Hematopoietic multipotent progenitor cell treated with erythropoietin and hydrocortisone succinate and interleukin-3 and kit ligand, for 4 days (in vitro differentiated cells): ENCODE measurements at regions not wholly inside any gene's neighbourhood (a gene's known extent, or its start where the extent isn't known, plus 50 kb on each side); places are given as distances from the start of the nearest gene placed in this dataset.
A peak's percentile ranks its signal among the peaks of the same experiment; 100 is the strongest.
"Not testable (repeated sequence)": the region's sequence is repeated elsewhere in the genome, so short reads cannot be mapped to it uniquely, and the experiment has no call there.

Source experiments
- DNase-seq: peaks from one replicate; pipeline ENCODE4 v3.0.0-alpha.2; 2015

DNA sequence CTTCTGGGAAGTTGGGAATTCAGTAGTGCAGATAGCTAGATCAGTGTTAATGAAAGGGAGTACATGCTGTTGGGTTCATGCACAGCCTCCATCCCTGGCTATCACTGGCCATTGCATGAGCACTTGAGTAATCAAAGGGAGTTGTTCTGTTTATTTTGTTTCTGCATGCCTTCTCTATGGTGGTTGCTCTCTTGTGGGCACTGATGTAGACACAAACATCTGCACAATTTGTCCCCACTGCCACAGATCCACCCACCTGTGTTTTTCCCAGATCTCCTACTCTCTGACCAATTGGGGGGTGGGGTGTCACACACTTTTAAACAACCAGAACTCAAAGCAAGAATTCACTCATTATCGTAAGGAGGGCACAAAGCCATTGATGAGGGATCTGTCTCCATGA, 89.7 kb upstream of the DHRS4 start:
- DNase-seq, result no peak

DNA sequence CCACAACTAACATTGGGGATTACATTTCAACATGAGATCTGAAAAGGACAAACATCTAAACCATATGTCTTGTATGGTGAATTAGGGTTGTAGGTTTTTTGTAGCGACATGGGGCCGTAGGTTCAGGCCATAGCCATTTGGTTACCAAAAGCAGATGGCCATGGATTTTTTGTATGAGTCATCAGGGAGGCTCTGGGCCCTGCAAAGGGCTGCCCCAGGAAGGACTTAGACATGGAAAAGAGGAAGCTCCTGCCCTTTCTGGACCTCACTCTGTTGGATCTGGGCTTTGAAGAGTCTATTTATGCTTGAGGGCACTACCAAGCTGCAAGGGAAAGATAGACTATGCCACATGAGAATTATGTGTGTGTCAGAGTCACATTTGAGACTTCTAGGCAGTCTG, 89.3 kb upstream of the DHRS4 start:
- DNase-seq, result no peak

DNA sequence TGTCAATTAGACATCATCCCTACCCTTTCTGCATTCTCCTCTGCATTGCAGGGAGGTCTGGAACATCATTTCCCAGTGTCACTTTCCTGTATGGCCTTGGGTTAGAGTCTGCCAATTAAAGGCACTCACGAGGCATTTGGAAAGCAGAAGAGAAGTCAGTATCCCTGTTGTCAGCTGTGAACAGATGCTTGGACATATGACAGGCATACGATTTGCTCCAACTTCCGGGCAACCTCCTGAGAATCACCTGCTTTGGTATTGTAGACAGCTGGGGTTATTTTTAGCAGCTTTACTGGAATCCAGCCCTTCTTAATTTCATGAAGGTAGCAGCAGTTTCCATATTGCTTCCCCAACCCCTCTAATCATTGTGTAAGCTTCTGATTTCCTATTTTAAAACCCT, 88.7 kb upstream of the DHRS4 start:
- no peak for DNase-seq

DNA sequence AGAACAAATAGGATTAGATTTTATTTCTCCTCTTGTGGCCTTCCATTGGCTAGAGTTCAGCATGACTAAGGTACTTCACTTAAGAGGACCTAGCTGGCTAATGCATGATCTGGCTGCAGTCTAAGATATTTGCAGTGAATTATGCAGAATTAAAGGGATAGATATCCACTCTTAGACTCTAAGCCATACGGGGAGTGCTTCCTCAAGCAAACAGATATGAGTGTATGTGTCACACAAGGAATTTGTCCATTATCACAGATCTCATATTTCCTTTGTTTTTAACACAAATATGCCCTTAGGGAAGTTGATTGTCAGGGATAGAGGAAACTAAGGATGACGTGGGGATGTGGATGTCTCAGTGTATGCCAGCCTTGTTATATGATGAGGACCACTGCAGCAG, 88.1 kb upstream of the DHRS4 start:
- DNase-seq, result no peak

DNA sequence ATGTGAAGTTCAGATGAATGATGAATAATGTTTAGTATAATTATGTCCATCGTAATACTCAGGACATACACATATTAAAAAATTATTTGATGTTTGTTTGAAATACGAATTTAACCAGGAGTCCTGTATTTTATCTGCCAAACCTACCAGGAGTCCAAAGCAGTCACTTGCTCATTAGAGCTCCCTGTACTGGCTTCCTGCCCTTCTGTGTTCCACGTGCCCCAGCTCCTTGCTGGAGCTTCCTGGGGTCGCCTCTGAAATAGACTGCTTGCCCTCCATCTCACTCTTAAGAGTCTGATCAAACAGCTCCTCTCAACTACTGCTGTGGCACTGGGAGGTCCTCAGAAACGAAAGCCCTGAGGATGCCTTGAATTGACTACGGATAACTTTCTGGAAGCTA, 87.3 kb upstream of the DHRS4 start:
- DNase-seq, result no peak

DNA sequence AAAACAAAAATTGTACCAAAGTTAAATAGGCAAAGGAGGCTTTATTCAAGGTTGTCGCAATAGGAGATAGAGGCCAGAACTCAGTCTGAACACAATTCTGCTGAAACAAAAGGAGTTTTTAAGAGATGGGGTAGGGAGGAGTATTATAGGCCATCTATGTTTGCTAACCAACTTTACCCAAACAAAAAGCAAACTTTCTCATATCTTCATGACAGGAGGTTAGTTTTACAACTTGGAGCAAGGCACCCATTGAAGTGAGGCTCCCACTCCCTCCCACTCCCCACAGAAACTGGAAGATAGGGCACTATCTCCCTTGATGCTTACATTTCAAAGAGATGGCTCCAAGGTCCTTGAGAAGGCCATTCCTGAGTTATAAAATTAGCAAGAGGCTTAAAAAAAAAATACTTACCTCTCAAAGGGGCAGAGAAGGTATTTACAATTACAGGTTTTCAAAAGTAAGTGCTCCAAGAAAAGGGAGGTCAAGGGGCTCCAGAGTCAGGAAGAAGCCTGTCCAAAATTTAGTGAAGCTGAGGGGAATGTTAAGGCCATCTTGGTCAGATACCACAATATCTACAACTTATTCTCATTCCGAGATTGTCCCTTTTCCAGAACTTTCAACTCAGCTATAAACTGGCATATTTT, 84.4 kb upstream of the DHRS4 start:
- DNase-seq, result no peak

DNA sequence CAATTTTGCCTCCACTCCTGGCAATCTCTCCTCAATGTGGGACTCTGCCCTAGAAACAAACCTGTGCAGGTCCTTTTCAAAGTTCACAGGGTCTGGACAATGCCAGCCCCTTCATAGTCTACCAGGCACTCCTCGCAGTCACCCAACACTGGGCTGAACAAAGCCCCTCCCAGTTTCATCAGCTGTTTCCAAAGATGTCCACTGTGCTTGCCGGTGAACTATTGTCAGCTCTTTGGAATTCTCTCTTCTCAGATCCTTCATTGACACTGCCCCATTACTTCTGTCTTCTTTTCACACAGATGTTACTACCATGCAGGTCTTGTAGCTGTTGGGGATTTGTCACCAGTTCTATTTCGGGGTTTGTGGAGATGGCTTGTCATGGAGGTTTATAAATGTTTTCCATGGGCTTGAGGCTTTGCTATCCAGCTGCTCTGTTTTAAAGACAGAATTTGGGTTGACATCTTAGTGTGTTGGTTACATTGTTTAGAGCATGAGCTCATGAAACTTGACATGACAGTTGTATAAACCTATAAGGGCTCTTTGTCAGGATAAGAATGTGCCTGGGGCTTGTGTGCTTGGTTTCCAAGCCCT, 77.3 kb upstream of the DHRS4 start:
- no peak for DNase-seq

DNA sequence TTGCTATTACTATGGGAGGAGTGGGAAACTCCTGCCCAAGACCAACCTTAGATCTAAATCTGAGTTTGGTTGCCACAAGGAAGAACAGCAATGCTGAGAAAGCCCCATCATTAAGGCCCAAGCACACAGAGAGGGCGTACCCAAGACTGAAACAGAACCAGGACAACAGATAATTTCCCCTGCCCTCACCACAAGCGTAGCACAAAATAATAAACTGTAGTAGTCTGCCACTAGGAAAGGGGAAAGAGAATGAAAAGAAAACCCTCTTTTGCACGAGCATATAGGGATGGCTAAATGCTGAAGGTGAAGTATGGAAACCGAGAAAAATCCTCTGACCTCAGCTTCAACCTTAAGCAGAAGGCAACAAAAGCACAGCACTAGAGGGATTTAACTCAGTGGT, 76.5 kb upstream of the DHRS4 start:
- no peak for DNase-seq

DNA sequence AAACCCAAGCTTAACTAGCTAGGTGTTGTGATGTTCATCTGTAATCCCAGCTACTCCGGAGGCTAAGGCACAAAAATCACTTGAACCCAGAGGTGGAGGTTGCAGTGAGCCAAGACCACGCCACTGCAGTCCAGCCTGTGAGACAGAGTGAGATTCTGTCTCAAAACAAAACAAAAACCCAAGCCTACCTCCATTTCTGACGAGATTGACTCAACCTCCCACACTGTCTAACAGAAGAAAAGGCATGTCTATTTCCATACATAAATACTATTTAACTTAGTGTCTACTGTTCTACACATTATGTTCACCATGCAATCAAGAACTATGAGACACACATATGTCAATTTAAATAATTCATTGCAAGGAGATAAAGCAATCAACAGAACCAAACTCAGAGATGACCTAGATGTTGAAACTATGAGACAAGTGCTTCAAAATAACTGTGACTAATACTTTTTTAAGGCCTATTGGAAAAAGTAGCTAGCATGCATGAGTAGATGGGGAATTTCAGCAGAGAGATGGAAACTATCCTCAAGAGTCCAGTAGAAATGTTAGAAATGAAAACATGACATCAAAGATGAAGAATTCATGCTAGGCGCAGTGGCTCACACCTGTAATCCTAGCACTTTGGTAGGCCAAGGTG, 75.9 kb upstream of the DHRS4 start:
- no peak for DNase-seq

DNA sequence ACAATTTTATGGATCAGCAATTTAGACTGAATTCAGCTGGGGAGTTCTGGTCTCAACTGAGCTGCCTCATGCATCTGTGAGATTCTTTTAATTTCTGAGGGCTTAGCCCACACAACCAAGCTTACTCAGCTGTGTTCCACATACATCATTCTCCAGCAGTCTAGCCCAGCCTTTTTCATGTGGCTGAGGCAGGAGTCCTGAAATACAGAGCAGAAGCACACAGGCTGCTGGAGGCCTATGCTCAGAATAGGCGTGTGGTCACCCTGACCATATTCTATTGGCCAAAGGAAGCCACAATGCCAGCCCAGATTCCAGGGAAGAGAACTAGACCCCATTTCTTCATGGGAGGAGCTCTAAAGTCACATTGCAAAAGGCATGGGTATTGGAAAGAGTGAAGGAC, 72.3 kb upstream of the DHRS4 start:
- no peak for DNase-seq

DNA sequence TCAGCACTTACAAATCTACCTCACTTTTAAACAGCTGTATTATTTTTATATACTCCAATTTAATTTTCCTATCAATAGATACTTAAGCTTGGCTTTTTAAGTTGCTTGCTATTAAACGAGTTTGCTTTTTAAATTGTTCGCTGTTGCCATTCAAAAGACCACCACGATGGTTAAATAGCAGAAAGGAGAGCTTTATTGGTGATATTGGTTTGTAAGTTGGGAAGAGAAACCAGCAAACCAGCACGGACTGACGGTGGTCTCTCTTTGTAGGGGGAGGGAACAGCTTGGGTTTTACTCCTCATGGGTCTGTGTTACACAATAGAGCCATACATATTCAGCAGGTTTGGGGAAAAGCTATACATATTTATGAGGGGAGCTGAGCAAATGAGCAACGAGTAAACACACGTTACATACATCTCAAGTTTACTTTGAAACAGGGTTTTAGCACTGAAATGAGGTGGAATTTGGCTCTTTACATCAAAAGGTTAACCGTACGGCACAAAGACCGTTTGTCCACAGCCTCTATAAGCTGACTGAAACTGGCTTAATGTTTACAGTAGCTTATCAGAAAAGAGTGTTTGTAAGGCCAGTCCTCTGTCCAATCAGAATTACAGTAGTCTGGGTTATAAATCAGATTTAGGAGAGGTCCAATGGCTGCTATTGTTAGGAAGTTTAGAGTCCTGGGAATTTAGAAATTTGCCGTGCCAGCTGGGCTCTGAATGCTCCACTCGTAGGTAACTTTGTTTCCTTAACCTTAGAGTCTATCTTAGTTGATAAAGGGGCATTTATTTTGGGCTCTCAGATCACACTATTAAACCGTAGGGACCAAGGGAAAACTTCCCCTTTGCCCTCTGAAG, 69.7 kb upstream of the DHRS4 start:
- DNase-seq, result no peak

DNA sequence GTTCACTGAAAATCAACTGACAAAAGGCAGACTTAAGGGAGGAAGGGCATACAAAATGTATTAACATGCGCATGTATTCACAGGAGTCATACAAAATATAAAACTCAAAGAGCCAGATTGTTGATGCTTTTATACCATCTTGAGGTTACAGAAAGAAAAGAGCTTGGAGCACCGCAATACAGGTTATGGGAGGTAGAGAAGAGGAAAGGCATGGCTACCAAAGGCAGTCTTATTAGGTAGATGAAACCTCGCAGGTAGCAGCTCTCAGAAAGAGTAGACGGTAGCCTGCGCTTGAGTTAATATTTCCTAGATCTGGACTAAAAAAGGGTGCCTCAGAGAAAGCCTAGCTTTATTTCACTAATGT, 69.0 kb upstream of the DHRS4 start:
- DNase-seq, result no peak

DNA sequence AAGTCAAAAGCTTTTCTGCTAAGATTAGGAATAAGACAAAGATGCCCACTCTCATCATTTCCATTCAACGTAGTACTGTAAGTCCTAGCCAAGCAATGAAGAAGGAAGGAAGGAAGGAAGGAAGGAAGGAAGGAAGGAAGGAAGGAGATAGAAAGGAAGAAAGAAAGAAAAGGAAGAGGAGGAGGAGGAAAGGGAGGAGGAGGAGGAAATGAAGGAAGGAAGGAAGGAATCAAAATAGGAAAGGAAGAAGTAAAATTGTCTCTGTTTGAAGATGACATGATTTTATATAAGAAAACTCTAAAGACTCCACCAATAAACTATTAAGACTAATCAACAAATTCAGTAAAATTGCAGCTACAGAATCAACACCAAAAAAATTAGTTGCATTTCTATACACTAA, 66.0 kb upstream of the DHRS4 start:
- DNase-seq, result no peak

DNA sequence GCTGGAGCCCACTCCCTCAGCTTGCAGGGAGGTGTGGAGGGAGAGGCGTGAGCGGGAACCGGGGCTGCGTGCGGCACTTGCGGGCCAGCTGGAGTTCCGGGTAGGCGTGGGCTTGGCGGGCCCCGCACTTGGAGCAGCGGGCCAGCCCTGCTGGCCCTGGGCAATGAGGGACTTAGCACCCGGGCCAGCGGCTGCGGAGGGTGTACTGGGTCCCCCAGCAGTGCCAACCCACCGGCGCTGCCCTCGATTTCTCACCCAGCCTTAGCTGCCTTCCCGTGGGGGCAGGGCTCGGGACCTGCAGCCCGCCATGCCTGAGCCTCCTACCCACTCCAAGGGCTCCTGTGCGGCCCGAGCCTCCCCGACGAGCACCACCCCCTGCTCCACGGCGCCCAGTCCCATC, 61.9 kb upstream of the DHRS4 start:
- not testable (repeated sequence) for DNase-seq

DNA sequence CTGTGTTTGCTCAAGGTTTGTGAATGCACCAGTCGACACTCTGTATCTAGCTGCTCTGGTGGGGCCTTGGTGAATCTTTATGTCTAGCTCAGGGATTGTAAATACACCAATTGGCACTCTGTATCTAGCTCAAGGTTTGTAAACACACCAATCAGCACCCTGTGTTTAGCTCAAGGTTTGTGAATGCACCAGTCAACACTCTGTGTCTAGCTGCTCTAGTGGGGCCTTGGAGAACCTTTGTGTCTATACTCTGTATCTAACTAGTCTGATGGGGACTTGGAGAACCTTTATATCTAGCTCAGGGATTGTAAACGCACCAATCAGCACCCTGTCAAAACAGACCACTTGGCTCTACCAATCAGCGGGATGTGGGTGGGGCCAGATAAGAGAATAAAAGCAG, 61.3 kb upstream of the DHRS4 start:
- not testable (repeated sequence) for DNase-seq

DNA sequence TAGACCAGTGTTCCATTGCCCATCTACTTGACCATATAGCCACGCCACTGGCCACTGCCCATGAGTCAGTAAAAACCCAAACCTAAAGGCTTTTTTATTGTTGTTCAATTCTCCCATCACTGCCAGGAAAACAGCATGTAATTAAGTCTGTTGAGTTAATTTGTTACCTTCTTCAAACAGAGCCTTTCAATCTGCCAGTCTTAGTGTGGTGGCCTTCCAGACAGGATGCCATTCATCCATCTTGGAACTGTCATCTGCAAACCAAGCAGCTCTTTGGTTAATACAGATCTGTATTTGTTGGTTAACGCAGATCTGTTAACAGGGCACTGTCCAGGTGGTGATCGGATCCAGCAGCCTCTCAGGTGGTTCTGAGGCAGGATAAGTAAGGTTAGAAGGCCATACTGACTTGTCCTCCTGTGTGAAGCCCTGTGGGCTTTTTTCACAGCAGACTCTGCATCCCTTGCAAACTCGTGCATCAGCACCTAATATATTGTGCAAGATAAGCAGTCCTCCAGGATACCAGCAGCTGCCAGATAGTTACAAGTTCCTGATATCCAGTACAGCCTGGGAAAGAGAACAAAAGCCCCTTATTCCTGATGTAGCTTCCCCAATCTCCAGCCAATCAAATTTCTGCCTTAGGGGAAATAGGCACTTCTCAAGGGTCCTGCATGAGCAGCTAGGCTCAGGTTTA, 59.1 kb upstream of the DHRS4 start:
- no peak for DNase-seq

DNA sequence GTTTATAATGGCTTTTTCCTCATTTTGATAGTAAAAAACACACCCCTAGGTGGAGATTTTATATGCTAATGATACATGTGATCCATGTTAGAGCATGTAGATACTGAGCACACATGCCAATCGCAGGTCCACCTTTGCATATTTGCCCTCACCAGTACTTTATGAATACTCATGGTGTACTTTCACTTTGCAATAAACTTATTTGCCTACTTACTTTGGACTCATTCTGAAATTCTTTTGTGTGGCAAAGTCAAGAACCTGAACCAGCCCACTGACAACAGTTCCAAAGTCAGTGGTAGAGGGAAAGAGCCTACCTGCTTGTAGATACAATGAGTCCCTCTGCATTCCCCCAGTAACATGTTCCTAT, 58.5 kb upstream of the DHRS4 start:
- DNase-seq, result no peak

DNA sequence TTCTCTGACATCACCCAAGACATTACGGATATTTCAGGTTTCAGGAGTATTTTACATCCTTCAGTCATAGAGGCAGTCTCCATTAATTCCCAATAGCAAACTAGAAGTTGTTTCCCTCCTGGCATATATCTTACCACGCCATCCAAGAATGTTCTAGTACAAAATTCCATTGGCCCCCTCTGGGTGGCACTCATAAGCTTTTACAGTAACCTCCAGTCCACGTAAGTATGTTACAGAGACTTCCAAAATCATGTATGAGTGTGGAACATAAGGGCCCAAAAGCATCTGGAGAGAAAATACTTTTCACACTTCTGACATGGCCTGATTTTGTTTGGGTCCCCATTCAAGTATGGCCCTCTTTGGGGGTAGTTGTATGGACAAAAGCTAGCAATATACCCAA, 58.1 kb upstream of the DHRS4 start:
- peak; percentile 29 for DNase-seq

DNA sequence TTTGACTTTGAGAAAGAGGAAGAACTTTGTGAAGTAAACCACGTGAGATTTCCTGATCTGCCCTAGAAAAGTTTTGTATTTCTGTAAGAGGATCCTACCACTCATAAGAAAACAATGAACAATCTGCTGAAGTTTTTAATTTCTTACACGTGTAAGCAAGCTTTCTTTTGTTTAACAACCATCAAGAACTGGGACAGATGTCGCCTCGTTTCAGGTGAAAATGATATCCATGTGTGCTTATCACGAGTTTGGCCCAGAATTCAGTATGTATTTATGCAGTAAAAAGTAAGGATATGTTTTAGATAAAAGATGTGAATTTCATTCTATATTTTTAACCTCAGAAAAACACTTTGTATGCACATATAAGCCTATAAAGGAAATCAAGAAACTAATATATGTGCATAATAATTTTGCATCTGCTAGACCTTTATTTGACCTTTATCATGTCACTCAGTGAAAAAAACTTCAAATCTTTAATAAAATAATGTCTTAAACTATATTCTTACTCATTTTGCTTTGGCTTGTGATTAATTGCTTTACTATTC, 56.9 kb upstream of the DHRS4 start:
- DNase-seq, result peak; percentile 15

DNA sequence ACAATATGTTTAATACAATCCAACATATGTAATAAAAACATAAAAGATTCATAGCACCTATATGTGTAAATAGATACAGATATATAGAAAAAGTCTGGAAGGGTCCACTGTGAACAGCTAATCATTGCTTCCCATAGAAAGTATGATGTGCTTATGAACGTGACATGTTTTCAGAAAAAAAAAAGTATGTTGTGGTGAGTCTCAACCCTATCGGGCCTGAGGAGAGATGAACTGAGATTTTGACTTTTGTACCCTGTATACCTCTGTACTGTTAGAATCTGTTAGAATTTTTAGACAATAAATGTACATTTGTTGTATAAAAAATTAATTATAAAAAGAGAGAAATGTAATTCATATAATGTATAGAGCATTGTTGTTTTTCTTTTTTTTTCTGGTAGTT, 56.3 kb upstream of the DHRS4 start:
- not testable (repeated sequence) for DNase-seq

DNA sequence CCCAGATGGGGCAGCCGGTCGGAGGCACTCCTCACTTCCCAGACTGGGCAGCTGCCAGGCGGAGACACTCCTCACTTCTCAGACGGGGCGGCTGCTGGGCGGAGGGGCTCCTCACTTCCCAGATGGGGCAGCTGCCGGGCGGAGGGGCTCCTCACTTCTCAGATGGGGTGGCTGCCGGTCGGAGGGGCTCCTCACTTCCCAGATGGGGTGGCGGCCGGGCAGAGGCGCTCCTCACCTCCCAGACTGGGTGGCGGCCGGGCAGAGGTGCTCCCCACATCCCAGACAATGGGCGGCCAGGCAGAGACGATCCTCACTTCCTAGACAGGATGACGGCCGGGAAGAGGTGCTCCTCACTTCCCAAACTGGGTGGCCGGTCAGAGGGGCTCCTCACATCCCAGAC, 55.2 kb upstream of the DHRS4 start:
- not testable (repeated sequence) for DNase-seq

DNA sequence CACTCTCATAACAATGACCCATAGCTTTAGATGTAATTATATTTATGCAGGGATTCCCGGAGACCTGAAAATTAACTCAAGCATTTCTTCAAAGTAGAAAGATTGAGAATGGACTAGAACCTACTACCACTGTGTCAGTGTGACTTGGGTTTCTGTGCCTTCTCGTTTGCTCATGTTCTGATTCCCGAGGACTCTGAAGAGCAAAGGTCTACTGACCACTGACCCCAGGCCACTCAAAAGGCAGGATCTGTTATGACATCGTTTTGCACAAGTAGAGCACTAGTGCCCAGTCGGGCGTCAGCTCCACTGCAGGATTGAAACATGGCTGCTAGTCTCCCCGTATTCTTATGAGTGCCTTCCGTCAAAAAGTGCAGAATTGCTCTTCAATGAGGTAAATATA, 53.8 kb upstream of the DHRS4 start:
- no peak for DNase-seq

DNA sequence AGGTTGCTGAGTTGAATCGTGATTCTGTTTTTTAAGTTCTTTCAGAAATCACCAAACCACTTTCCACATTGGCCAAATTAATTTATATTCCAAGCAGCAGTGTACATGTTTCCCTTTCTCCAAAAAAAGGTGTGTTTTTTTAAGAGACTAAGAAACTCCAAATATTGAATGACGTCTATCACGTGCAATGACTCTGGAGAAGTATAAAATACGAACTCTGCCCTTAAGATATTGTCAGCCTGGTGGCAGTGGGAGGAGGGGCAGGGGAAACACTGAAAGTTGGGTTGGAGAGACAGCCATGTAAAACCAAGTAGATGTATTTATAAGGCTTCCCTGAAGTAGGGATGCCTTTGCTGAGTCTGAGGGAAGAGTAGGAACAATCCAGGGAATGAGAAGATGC, 50.1 kb upstream of the DHRS4 start:
- no peak for DNase-seq
